22Rv1 (cell line): ENCODE measurements at regions not wholly inside any gene's neighbourhood (a gene's known extent, or its start where the extent isn't known, plus 50 kb on each side); places are given as distances from the start of the nearest gene placed in this dataset.

ENCODE experiments used
- CTCF ChIP-seq: fragments of 450-650 bp; IDR thresholded peaks from 2 replicates; pipeline ENCODE4 v1.5.1; 2017; ENCODE audit warnings: mild to moderate bottlenecking
- ZFX ChIP-seq: fragments of 450-650 bp; IDR thresholded peaks from 2 replicates; pipeline ENCODE4 v1.6.1; 2017; ENCODE audit warnings: antibody characterized with exemption, borderline replicate concordance

GRCh38 chr16:5378531-5378930 lies 280.9 kb upstream of the EEF2KMT start:
- TF ChIP-seq CTCF (no peak), ZFX (no peak)
